Neural progenitor cell (in vitro differentiated cells): ENCODE measurements at regions not wholly inside any gene's neighbourhood (a gene's known extent, or its start where the extent isn't known, plus 50 kb on each side); places are given as distances from the start of the nearest gene placed in this dataset.

ENCODE experiments used
- EZH2 ChIP-seq: fragments of 200-600 bp; sonication (generic); IDR thresholded peaks from 2 replicates; pipeline ENCODE4 v1.6.1; 2017; ENCODE audit warnings: antibody characterized with exemption, mild to moderate bottlenecking, moderate library complexity
- EZH2phosphoT487 ChIP-seq: fragments of 200-600 bp; sonication (generic); IDR thresholded peaks from 2 replicates; pipeline ENCODE4 v1.6.1; 2017; ENCODE audit warnings: antibody characterized with exemption

DNA sequence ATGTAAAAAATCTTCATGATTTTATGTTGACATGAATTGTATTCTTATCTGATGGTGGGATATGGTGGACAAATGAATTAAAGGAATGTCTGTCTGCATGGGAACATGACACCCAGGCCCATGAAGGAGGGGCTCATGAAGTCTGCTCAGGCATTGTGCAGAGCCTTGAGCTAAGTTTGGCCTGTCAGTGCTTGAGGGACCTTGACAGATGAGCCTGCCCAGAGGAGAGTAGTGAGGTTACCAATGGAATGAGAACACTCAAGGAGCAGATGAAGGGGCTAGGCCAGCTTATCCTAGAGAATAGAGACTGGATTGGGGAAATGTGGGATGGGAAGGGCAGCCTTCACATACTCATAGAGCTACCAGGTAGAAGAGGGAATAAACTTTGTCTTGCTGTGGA is 68.8 kb downstream of the TMX1 start:
- no peak for TF ChIP-seq EZH2phosphoT487
- TF ChIP-seq EZH2 = no peak
